ENCODE measurements at regions not wholly inside any gene's neighbourhood (a gene's known extent, or its start where the extent isn't known, plus 50 kb on each side); places are given as distances from the start of the nearest gene placed in this dataset.

DNA sequence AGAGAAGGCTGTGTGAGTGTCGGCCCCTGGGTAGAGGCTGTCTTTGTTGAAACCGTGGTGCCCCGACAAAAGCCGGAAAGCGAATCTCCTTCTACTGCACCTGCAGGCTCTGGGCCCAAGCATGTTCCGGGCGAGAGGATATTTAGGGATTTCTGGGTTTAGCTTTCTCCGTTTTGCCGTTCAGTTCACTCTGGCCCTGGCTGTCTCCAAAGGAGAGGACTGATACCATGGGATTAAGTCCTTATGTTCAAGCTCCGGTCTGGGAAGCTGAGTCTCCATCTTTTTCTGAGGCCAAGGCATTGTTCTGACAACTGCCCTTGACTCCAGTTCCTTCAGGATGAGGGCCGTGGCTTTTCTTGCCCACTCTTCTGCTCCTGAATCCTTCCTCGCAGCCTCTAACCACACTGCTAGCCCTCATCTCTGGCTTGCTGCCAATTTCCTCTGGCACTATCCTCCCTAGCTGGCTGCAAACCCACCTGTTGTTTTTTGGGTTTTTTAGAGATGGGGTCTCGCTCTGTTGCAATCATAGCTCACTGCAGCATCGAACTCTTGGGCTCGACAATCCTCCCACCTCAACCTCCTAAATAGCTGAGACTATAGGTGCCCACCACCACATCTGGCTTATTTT, 206.8 kb downstream of the SKIDA1 start:
- intact Hi-C loops (cut with DNase I; ENCODE audit: low total_unique reads): no loop called here
- no peak overlapping the region for H3K27ac ChIP-seq
- TF ChIP-seq POLR2A (IDR thresholded peaks at IDR 0.05): no peak
- no peak for TF ChIP-seq POLR2AphosphoS5 (IDR thresholded peaks at IDR 0.05)
- no peaks in the 10 kb centered on the region for H3K36me3 ChIP-seq
- H3K27me3 ChIP-seq (replicated peaks in 1 of 7): no peaks in the 10 kb centered on the region
- 69 to 77% (median 74%) methylated on average over 15 of the region's 15 CpGs for WGBS, 5 donors
- no peak overlapping the region for H3K4me3 ChIP-seq
- no peak for DNase-seq
- H3K4me1 ChIP-seq: peaks cover 6 to 27% (median 19%) of the 10 kb centered on the region in 6 donors
- H3K9me3 ChIP-seq: no peaks in the 10 kb centered on the region

DNA sequence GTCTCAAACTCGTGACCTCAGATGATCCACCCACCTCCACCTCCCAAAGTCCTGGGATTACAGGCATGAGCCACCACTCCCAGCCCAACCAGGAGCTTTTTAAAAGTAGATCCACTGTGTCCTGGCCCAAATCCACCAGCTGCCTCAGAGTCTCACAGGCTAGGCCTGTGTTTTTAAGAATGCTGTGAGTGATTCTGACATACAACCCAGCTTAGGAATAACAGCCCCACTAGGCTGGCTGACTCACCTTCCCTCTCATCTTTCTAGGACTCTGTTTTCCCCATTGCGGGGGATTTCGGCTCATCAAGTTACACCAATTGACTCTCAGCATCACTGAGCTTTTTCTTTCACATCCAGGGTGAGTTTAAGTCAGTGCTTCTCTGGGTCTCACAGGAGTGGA, 207.6 kb downstream of the SKIDA1 start:
- 89 to 95% (median 90%) methylated on average over 3 of the region's 3 CpGs for WGBS, 5 donors
- intact Hi-C loops (cut with DNase I; ENCODE audit: low total_unique reads): no loop called here
- H3K36me3 ChIP-seq: no peaks in the 10 kb centered on the region

DNA sequence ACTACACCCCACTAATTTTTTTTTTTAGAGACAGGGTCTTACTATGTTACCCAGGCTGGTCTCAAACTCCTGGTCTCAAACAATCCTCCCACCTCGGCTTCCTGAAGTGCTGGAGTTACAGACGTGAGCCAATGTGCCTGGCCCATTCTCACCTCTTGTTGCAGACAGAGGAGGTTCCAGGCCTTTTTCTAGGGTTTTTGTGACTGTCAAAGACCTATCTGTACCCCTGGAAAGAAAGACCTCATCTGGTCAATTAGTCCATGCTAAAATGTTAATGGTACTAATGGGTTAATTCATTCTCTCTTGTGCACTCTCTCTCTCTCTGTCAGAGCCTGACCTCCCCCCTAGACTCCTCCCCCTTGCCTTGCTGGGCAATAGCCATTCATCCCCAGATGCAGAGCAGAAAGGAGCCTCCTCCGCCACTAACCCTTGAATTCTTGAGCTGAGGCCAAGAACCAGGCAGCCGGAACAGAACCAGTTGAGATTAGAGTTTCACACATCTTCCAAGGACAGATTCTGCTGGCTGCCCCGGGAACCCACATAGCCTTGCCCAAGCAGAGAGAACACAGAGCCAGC, 209.7 kb downstream of the SKIDA1 start:
- Histone ChIP-seq H3K4me1 (peaks cover 6 to 27% (median 19%) of the 10 kb centered on the region in 6 donors), H3K36me3 (no peaks in the 10 kb centered on the region), H3K4me3 (no peak overlapping the region), H3K27me3 (replicated peaks in 1 of 7) (no peaks in the 10 kb centered on the region), H3K27ac (peak overlapping the region in 7 of 8 donors; percentile 9 to 65 (median 56)), H3K9me3 (no peaks in the 10 kb centered on the region)
- peak in 1 of 3 donors; percentile 52 for TF ChIP-seq POLR2AphosphoS5 (IDR thresholded peaks at IDR 0.05)
- TF ChIP-seq, protein P1, sequence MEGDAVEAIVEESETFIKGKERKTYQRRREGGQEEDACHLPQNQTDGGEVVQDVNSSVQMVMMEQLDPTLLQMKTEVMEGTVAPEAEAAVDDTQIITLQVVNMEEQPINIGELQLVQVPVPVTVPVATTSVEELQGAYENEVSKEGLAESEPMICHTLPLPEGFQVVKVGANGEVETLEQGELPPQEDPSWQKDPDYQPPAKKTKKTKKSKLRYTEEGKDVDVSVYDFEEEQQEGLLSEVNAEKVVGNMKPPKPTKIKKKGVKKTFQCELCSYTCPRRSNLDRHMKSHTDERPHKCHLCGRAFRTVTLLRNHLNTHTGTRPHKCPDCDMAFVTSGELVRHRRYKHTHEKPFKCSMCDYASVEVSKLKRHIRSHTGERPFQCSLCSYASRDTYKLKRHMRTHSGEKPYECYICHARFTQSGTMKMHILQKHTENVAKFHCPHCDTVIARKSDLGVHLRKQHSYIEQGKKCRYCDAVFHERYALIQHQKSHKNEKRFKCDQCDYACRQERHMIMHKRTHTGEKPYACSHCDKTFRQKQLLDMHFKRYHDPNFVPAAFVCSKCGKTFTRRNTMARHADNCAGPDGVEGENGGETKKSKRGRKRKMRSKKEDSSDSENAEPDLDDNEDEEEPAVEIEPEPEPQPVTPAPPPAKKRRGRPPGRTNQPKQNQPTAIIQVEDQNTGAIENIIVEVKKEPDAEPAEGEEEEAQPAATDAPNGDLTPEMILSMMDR (IDR thresholded peaks at IDR 0.05 in 8 of 11, conservative IDR thresholded peaks at IDR 0.05 in 3 of 11): no peak
- 49 to 74% (median 70%) methylated on average over 5 of the region's 5 CpGs for WGBS, 5 donors
- intact Hi-C loops (cut with DNase I; ENCODE audit: low total_unique reads): no loop called here
- DNase-seq: no peak

More for the DNA sequence above, 207.6 kb downstream of the SKIDA1 start:
- Histone ChIP-seq H3K27me3 (replicated peaks in 1 of 7) (no peaks in the 10 kb centered on the region), H3K9me3 (no peaks in the 10 kb centered on the region), H3K4me3 (no peak overlapping the region), H3K27ac (no peak overlapping the region), H3K4me1 (peaks cover 6 to 27% (median 19%) of the 10 kb centered on the region in 6 donors)
- no peak for DNase-seq
- TF ChIP-seq, protein P1 (IDR thresholded peaks at IDR 0.05 in 8 of 11, conservative IDR thresholded peaks at IDR 0.05 in 3 of 11): no peak
- TF ChIP-seq POLR2A (IDR thresholded peaks at IDR 0.05) (no peak), POLR2AphosphoS5 (IDR thresholded peaks at IDR 0.05) (no peak)

DNA sequence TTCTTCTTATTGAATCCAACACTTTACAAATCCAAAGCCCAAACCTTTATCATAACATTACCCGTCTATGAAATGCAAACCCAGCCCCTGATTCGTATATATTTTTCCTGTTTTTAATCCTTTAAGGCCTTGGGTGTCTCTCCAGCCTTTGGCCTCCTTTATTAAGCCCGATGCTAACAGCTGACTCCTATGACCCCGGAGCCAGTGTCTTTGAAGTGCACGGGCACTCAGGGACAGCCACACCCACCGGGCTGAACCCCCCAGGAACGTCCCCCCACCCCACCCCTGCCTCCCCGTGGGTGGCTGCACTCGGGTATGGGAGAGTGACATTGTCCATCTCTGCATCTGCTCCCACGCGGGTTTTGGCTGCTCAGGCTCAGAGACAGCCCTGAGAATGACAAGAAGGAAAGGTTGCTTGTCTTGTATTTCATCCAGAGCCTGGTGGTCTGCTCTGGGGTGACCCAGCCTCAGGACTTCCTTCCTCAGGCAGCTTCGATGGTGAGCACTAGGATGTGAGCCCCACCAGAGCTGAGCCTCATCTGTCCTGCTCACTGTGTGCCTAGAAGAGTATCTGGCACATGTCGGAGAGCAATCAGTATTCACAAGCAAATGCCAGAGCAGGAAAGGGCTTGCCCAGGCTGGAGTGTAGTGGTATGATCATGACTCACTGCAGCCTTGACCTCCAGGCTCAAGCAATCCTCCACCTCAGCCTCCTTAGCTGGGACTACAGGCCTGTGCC, 210.4 kb downstream of the SKIDA1 start:
- Histone ChIP-seq H3K27ac (peak overlapping the region in 7 of 8 donors; percentile 9 to 65 (median 56)), H3K27me3 (replicated peaks in 1 of 7) (no peaks in the 10 kb centered on the region), H3K4me1 (peaks cover 6 to 27% (median 19%) of the 10 kb centered on the region in 6 donors), H3K36me3 (no peaks in the 10 kb centered on the region), H3K9me3 (no peaks in the 10 kb centered on the region), H3K4me3 (no peak overlapping the region)
- TF ChIP-seq POLR2AphosphoS5 (IDR thresholded peaks at IDR 0.05) (no peak), POLR2A (IDR thresholded peaks at IDR 0.05) (no peak)
- TF ChIP-seq, protein P1 (IDR thresholded peaks at IDR 0.05 in 8 of 11, conservative IDR thresholded peaks at IDR 0.05 in 3 of 11): no peak
- 51 to 66% (median 55%) methylated on average over 9 to 13 of the region's 13 CpGs for WGBS, 5 donors
- DNase-seq: no peak
- intact Hi-C loops (cut with DNase I; ENCODE audit: low total_unique reads): no loop called here
